ENCODE measurements at regions not wholly inside any gene's neighbourhood (a gene's known extent, or its start where the extent isn't known, plus 50 kb on each side); places are given as distances from the start of the nearest gene placed in this dataset.

DNA sequence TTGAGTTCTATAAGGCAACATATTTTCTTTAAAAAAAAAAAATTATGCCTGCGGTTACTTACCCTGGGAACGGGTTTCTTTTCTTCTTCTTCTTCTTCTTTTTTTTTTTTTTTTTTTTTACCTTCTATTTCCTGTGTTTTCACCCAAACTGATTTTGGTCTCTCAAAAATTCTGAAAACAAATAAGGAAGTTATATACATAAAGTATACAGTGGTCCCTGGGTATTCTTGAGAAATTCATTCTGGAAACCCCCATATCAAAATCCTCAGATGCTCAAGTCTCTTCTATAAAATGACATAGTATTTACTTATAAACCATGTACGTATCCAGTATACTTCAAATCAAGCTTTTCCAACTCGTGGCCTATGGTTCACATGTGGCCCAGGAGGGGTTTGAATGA is 326.7 kb downstream of the MAT2B start:
- H3K36me3 ChIP-seq (ENCODE audit: low read length): no peaks in the 10 kb centered on the region
- H2AFZ ChIP-seq (ENCODE audit: low read depth, low read length, severe bottlenecking): no peak overlapping the region
- H3K9me3 ChIP-seq (ENCODE audit: insufficient read depth, low read length): no peaks in the 10 kb centered on the region
- H4K20me1 ChIP-seq (ENCODE audit: low read depth, low read length): 0 out of 2 replicates have a peak, but pooled peaks cover 5% of the 10 kb centered on the region
- H3K79me2 ChIP-seq (ENCODE audit: insufficient read depth, low read length): no peaks in the 10 kb centered on the region
- H3K27ac ChIP-seq (ENCODE audit: low read depth, low read length): no peak overlapping the region
- H3K4me2 ChIP-seq (ENCODE audit: low read depth, low read length, poor library complexity, severe bottlenecking): no peak overlapping the region
- TF ChIP-seq EZH2phosphoT487 (conservative IDR thresholded peaks at IDR 0.05; ENCODE audit: low read length) (no peak), CTCF (IDR thresholded peaks at IDR 0.05; ENCODE audit: insufficient read depth, low read length, poor library complexity, severe bottlenecking) (no peak)
- H3F3A ChIP-seq (ENCODE audit: insufficient read depth): no peaks in the 10 kb centered on the region
- no peaks in the 10 kb centered on the region for H3K27me3 ChIP-seq (ENCODE audit: low read length)
- no peaks in the 10 kb centered on the region for H3K9me2 ChIP-seq (replicated peaks; ENCODE audit: insufficient read depth, low read length)
- no peak overlapping the region for H3K9ac ChIP-seq (ENCODE audit: low read length)
- no peak overlapping the region for H3K4me3 ChIP-seq (ENCODE audit: insufficient read depth, low read length, poor library complexity, severe bottlenecking)

DNA sequence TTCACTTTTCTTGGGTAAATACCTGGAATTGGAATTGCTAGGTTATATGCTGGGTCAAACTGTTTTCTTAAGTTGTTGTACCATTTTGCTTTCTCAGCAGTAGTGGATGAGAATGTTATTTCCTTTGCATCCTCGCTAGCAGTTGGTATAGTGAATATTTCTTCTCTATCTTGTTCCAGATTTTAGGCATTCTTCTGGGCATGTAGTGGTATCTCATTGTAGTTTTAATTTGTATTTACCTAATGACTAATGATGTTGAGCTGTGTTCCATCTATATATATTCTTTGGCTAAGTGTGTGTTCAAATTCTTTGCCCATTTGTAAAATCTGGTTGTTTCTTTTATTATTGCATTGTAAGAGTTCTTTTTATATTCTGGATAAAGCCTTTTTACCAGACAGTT is 333.3 kb downstream of the MAT2B start:
- no peak overlapping the region for H3K9ac ChIP-seq (ENCODE audit: low read length)
- H2AFZ ChIP-seq (ENCODE audit: low read depth, low read length, severe bottlenecking): no peak overlapping the region
- no peak for TF ChIP-seq CTCF (IDR thresholded peaks at IDR 0.05; ENCODE audit: insufficient read depth, low read length, poor library complexity, severe bottlenecking)
- TF ChIP-seq EZH2phosphoT487 (conservative IDR thresholded peaks at IDR 0.05; ENCODE audit: low read length): no peak
- H3K4me2 ChIP-seq (ENCODE audit: low read depth, low read length, poor library complexity, severe bottlenecking): no peak overlapping the region
- H3K27ac ChIP-seq (ENCODE audit: low read depth, low read length): no peak overlapping the region
- H3K9me3 ChIP-seq (ENCODE audit: insufficient read depth, low read length): no peaks in the 10 kb centered on the region
- H3K36me3 ChIP-seq (ENCODE audit: low read length): no peaks in the 10 kb centered on the region
- no peaks in the 10 kb centered on the region for H3K27me3 ChIP-seq (ENCODE audit: low read length)
- H3K4me3 ChIP-seq (ENCODE audit: insufficient read depth, low read length, poor library complexity, severe bottlenecking): no peak overlapping the region
- H3F3A ChIP-seq (ENCODE audit: insufficient read depth): no peaks in the 10 kb centered on the region
- no peaks in the 10 kb centered on the region for H3K79me2 ChIP-seq (ENCODE audit: insufficient read depth, low read length)
- no peaks in the 10 kb centered on the region for H4K20me1 ChIP-seq (ENCODE audit: low read depth, low read length)
- no peaks in the 10 kb centered on the region for H3K9me2 ChIP-seq (replicated peaks; ENCODE audit: insufficient read depth, low read length)

GRCh38 chr5:163846512-163846911 is 341.1 kb downstream of the MAT2B start:
- Histone ChIP-seq H3K9me3 (ENCODE audit: insufficient read depth, low read length) (no peaks in the 10 kb centered on the region), H4K20me1 (ENCODE audit: low read depth, low read length) (no peaks in the 10 kb centered on the region), H3K27me3 (ENCODE audit: low read length) (no peaks in the 10 kb centered on the region), H3K27ac (ENCODE audit: low read depth, low read length) (no peak overlapping the region), H3F3A (ENCODE audit: insufficient read depth) (no peaks in the 10 kb centered on the region), H3K36me3 (ENCODE audit: low read length) (no peaks in the 10 kb centered on the region), H2AFZ (ENCODE audit: low read depth, low read length, severe bottlenecking) (no peak overlapping the region), H3K4me3 (ENCODE audit: insufficient read depth, low read length, poor library complexity, severe bottlenecking) (no peak overlapping the region), H3K4me2 (ENCODE audit: low read depth, low read length, poor library complexity, severe bottlenecking) (no peak overlapping the region), H3K9ac (ENCODE audit: low read length) (no peak overlapping the region), H3K9me2 (replicated peaks; ENCODE audit: insufficient read depth, low read length) (no peaks in the 10 kb centered on the region), H3K79me2 (ENCODE audit: insufficient read depth, low read length) (no peaks in the 10 kb centered on the region)
- TF ChIP-seq CTCF (IDR thresholded peaks at IDR 0.05; ENCODE audit: insufficient read depth, low read length, poor library complexity, severe bottlenecking) (no peak), EZH2phosphoT487 (conservative IDR thresholded peaks at IDR 0.05; ENCODE audit: low read length) (no peak)

Measured in SU-DHL-6 (cell line).